ENCODE measurements at regions not wholly inside any gene's neighbourhood (a gene's known extent, or its start where the extent isn't known, plus 50 kb on each side); places are given as distances from the start of the nearest gene placed in this dataset.

DNA sequence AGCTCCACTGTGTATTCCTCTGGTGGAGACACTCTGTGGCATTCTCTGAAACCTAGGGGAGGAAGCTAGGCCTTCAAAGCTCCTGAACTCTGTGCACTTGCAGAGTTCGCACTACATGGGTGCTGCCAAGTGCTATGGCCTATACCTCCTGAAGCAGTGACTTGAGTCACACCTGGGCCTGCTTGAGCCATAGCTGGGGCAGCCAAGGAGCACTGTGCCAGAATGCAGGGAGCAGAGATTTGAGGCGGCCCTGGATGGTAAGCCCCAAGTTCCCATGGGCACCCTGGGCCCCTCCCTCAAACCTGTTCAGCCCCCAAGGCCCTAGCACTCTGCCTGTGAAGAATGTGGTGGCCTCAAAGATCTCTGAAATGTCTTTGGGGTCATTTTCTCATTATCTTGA, 212.9 kb downstream of the SPATA31A6 start:
- no peak for TF ChIP-seq EZH2phosphoT487 (IDR thresholded peaks at IDR 0.05; ENCODE audit: borderline replicate concordance, low read depth, low read length)
- TF ChIP-seq, protein P1, sequence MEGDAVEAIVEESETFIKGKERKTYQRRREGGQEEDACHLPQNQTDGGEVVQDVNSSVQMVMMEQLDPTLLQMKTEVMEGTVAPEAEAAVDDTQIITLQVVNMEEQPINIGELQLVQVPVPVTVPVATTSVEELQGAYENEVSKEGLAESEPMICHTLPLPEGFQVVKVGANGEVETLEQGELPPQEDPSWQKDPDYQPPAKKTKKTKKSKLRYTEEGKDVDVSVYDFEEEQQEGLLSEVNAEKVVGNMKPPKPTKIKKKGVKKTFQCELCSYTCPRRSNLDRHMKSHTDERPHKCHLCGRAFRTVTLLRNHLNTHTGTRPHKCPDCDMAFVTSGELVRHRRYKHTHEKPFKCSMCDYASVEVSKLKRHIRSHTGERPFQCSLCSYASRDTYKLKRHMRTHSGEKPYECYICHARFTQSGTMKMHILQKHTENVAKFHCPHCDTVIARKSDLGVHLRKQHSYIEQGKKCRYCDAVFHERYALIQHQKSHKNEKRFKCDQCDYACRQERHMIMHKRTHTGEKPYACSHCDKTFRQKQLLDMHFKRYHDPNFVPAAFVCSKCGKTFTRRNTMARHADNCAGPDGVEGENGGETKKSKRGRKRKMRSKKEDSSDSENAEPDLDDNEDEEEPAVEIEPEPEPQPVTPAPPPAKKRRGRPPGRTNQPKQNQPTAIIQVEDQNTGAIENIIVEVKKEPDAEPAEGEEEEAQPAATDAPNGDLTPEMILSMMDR (conservative IDR thresholded peaks at IDR 0.05; ENCODE audit: low read length), result no peak

Data from OCI-LY7 (cell line).